DND-41 (cell line): ENCODE measurements at regions not wholly inside any gene's neighbourhood (a gene's known extent, or its start where the extent isn't known, plus 50 kb on each side); places are given as distances from the start of the nearest gene placed in this dataset.

ENCODE experiments used
- ATAC-seq: fragments of 200-7000 bp; cut with Tn5 transposase; 3 replicates; pipeline ENCODE4 v1.9.1; 2021; ENCODE audit warnings: low read depth; ENCODE audit not compliant: insufficient read depth
- DNase-seq: peaks from one replicate; pipeline ENCODE4 v3.0.0-alpha.2; 2020
- H2AFZ ChIP-seq: 2 replicates; pipeline ENCODE4 v1.6.0; 2012; ENCODE audit warnings: low read depth, low read length
- H3K27ac ChIP-seq: 2 replicates; pipeline ENCODE4 v1.5.1; 2012; ENCODE audit warnings: low read length, inconsistent platforms
- H3K27me3 ChIP-seq: fragments of 200-600 bp; sonication (generic); 2 replicates; pipeline ENCODE4 v1.6.0; 2012; ENCODE audit warnings: low read length, mild to moderate bottlenecking, inconsistent platforms; ENCODE audit not compliant: insufficient read depth, poor library complexity
- H3K36me3 ChIP-seq: 2 replicates; pipeline ENCODE4 v1.5.1; 2012; ENCODE audit warnings: low read length, inconsistent platforms; ENCODE audit not compliant: insufficient read depth
- H3K4me1 ChIP-seq: 2 replicates; pipeline ENCODE4 v1.5.1; 2012; ENCODE audit warnings: mild to moderate bottlenecking, low read length; ENCODE audit not compliant: insufficient read depth
- H3K4me2 ChIP-seq: 2 replicates; pipeline ENCODE4 v1.6.0; 2012; ENCODE audit warnings: mild to moderate bottlenecking, moderate library complexity, low read length, inconsistent platforms; ENCODE audit not compliant: insufficient read depth
- H3K4me3 ChIP-seq, 2 experiments: fragments of 200-600 bp in 1 of 2; shearing (Covaris generic) in 1 of 2; 2 replicates each; pipeline ENCODE4 v1.5.1; 2012 to 2016; ENCODE audit warnings: inconsistent platforms in 2 of 2, low read length in 2 of 2, mild to moderate bottlenecking in 2 of 2, low read depth in 1 of 2, moderate library complexity in 1 of 2
- H3K79me2 ChIP-seq: 2 replicates; pipeline ENCODE4 v1.6.0; 2012; ENCODE audit warnings: low read length, inconsistent platforms; ENCODE audit not compliant: insufficient read depth
- H3K9ac ChIP-seq: 2 replicates; pipeline ENCODE4 v1.6.0; 2012; ENCODE audit warnings: low read depth, mild to moderate bottlenecking, inconsistent platforms, low read length, moderate library complexity
- H3K9me3 ChIP-seq: 2 replicates; pipeline ENCODE4 v1.5.1; 2012; ENCODE audit warnings: low read length, moderate library complexity, mild to moderate bottlenecking, inconsistent platforms; ENCODE audit not compliant: insufficient read depth, severe bottlenecking
- H4K20me1 ChIP-seq: 2 replicates; pipeline ENCODE4 v1.6.0; 2012; ENCODE audit warnings: low read length; ENCODE audit not compliant: insufficient read depth
- EZH2 ChIP-seq: IDR thresholded peaks from 3 replicates; pipeline ENCODE4 v1.6.1; 2012; ENCODE audit warnings: borderline replicate concordance, low read depth, mild to moderate bottlenecking, moderate library complexity, low read length, inconsistent platforms; ENCODE audit not compliant: severe bottlenecking
- TF ChIP-seq, protein P1 (sequence below): IDR thresholded peaks from 2 replicates; pipeline ENCODE4 v1.5.1; 2012; ENCODE audit warnings: borderline replicate concordance, low read length, moderate library complexity, mild to moderate bottlenecking; ENCODE audit not compliant: poor library complexity, severe bottlenecking; ENCODE audit errors: extremely low read depth

DNA sequence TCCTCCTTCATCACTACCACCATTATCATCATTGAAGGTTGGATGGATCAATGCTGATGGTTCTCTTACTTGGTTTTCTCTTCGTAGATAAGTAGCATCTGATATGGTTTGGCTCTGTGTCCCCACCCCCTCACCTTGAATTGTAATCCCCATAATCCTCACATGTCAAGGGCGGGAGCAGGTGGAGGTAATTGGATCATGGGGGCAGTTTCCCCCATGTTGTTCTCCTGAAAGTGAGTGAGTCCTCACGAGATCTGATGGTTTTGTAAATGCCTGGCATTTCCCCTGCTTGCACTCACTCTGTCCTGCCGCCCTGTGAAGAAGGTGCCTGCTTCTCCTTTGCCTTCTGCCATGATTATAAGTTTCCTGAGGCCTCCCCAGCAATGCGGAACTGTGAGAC is 172.4 kb upstream of the PWP1 start:
- no peak for TF ChIP-seq EZH2
- TF ChIP-seq, protein P1, sequence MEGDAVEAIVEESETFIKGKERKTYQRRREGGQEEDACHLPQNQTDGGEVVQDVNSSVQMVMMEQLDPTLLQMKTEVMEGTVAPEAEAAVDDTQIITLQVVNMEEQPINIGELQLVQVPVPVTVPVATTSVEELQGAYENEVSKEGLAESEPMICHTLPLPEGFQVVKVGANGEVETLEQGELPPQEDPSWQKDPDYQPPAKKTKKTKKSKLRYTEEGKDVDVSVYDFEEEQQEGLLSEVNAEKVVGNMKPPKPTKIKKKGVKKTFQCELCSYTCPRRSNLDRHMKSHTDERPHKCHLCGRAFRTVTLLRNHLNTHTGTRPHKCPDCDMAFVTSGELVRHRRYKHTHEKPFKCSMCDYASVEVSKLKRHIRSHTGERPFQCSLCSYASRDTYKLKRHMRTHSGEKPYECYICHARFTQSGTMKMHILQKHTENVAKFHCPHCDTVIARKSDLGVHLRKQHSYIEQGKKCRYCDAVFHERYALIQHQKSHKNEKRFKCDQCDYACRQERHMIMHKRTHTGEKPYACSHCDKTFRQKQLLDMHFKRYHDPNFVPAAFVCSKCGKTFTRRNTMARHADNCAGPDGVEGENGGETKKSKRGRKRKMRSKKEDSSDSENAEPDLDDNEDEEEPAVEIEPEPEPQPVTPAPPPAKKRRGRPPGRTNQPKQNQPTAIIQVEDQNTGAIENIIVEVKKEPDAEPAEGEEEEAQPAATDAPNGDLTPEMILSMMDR, result no peak
- peaks cover 3% of the 10 kb centered on the region for H3K27me3 ChIP-seq
- H3K27ac ChIP-seq, result no peak overlapping the region
- no peak overlapping the region for H3K4me3 ChIP-seq
- H3K9ac ChIP-seq, result no peak overlapping the region
- H3K36me3 ChIP-seq, result no peaks in the 10 kb centered on the region
- no peaks in the 10 kb centered on the region for H4K20me1 ChIP-seq
- H3K79me2 ChIP-seq, result no peaks in the 10 kb centered on the region
- H3K4me2 ChIP-seq, result no peak overlapping the region
- H2AFZ ChIP-seq, result no peak overlapping the region
- no peaks in the 10 kb centered on the region for H3K9me3 ChIP-seq
- no peak for DNase-seq
- ATAC-seq, result no peak
- H3K4me1 ChIP-seq, result no peaks in the 10 kb centered on the region

GRCh38 chr12:107513636-107514400 is 171.8 kb upstream of the PWP1 start:
- ATAC-seq (no peak), DNase-seq (no peak)
- Histone ChIP-seq H3K4me2 (no peak overlapping the region), H3K9me3 (no peaks in the 10 kb centered on the region), H3K27me3 (peaks cover 3% of the 10 kb centered on the region), H4K20me1 (no peaks in the 10 kb centered on the region), H2AFZ (no peak overlapping the region), H3K4me3 (no peak overlapping the region), H3K9ac (no peak overlapping the region), H3K4me1 (no peaks in the 10 kb centered on the region), H3K27ac (no peak overlapping the region), H3K36me3 (no peaks in the 10 kb centered on the region), H3K79me2 (no peaks in the 10 kb centered on the region)
- TF ChIP-seq, protein P1, result no peak
- TF ChIP-seq EZH2, result no peak

DNA sequence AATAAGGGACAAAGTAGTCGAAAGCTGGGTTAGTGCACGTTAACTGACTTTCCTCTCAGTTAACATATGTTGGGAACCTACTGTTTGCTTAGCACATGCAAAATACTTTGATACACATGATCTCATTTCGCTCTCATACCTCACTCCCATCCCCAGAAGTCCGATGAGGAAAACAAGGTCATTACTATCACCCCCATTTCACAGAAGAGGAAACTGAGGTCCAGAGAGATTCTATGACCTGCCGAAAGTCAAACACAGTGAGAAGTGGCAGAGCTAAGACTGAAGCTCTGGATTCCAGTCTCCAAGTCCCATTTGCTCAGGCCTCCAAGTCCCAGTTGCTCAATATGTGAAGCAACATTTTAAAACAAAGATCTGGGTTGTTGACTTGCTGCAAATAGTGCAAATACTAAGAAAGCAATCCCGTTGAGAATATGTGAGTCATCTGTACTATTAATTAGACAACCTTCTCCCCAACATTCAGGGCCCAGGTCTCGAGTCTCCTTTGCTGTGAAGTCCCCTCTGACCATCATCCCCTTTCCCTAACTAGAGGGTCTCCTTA is 170.6 kb upstream of the PWP1 start:
- H3K27ac ChIP-seq, result no peak overlapping the region
- H4K20me1 ChIP-seq, result no peaks in the 10 kb centered on the region
- H3K36me3 ChIP-seq, result no peaks in the 10 kb centered on the region
- H3K4me3 ChIP-seq, result no peak overlapping the region
- H3K9me3 ChIP-seq, result no peaks in the 10 kb centered on the region
- H3K27me3 ChIP-seq, result peaks cover 3% of the 10 kb centered on the region
- ATAC-seq, result no peak
- H2AFZ ChIP-seq, result no peak overlapping the region
- no peak for TF ChIP-seq EZH2
- TF ChIP-seq, protein P1, result no peak
- no peak for DNase-seq
- no peaks in the 10 kb centered on the region for H3K79me2 ChIP-seq
- H3K4me2 ChIP-seq, result no peak overlapping the region
- H3K4me1 ChIP-seq, result no peaks in the 10 kb centered on the region
- no peak overlapping the region for H3K9ac ChIP-seq
